GM12872 (cell line): ENCODE measurements at regions not wholly inside any gene's neighbourhood (a gene's known extent, or its start where the extent isn't known, plus 50 kb on each side); places are given as distances from the start of the nearest gene placed in this dataset.

Experiments used
- TF ChIP-seq, protein P1 (sequence below): IDR thresholded peaks from 3 replicates; pipeline ENCODE4 v1.5.1; 2011; ENCODE audit warnings: low read depth, mild to moderate bottlenecking, low read length, moderate library complexity; ENCODE audit not compliant: insufficient read depth

DNA sequence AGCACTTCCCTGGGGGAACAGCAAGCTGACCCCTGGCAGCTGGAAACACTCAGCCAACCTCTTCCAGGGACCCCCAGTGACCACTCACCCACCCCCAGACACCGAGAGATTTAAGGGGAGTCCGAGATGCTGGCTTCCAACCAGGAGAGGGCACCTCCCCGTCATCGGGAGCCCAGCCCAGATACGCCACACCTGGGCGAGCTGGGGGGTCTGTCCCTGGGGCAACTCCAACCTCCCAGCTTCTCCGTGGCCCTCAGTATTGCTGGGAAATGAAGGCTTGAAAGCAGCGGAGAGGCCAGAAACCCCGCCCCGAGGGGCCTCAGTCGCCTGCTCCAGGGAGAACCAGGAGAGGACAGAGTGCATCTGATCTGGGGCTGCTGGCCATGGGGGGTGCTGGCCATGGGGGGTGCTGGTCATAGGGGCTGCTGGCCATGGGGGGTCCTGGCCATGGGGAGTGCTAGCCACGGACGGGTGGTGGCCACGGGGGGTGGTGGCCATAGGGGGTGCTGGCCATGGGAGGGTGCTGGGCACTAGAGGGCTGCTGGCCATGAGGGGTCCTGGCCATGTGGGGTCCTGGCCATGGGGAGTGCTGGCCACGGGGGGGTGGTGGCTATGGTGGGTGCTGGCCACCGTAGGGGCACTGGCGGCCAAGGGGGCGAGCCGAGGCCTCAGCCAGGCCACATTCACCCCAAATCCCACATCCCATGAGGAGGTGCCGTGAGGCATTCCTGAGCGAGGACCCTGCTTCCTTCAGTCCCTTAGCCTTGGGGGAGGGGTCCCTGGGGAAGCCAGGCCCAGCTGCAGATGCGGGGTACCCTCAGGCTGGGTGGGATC, 61.5 kb upstream of the TTC34 start:
- TF ChIP-seq, protein P1, sequence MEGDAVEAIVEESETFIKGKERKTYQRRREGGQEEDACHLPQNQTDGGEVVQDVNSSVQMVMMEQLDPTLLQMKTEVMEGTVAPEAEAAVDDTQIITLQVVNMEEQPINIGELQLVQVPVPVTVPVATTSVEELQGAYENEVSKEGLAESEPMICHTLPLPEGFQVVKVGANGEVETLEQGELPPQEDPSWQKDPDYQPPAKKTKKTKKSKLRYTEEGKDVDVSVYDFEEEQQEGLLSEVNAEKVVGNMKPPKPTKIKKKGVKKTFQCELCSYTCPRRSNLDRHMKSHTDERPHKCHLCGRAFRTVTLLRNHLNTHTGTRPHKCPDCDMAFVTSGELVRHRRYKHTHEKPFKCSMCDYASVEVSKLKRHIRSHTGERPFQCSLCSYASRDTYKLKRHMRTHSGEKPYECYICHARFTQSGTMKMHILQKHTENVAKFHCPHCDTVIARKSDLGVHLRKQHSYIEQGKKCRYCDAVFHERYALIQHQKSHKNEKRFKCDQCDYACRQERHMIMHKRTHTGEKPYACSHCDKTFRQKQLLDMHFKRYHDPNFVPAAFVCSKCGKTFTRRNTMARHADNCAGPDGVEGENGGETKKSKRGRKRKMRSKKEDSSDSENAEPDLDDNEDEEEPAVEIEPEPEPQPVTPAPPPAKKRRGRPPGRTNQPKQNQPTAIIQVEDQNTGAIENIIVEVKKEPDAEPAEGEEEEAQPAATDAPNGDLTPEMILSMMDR, result no peak

DNA sequence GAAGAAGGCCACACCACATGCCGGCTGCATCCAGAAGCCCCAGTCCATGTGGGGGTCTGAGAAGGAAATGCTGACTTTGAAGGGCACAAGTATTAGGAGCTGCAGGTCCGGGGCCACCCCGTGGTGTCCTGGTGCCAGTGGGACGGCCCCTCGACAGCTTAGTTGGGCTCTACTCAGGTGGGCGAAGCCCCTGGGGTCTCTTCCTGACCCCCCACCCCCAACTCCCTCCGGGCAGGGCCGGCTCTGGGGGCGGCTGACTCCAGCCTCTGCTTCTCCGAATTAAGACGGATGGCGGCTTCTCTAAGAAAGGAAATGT, 62.1 kb upstream of the TTC34 start:
- TF ChIP-seq, protein P1, result no peak

- TF ChIP-seq, protein P1, result no peak
Observed at GRCh38 chr1:2864203-2864905, 62.9 kb upstream of the TTC34 start.

DNA sequence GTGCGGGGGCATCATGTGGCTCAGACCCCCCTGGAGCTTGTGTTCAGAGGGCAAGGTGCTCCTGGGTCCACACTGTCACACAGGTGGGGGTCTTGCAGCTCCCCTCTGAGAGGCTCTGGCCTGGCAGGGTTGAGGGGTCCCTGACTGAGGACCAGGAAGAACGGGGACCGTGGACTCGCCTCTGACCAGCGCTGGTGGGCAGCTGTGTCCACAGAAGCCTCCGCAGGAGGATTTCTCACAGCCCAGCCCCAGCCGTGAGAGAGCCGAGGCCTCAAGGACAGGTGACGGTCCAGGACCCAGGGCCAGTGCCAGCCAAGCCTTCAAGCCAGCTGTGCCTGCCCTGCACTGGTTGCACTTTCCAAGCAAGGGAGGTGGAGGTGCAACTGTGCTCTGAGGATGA, 63.5 kb upstream of the TTC34 start:
- TF ChIP-seq, protein P1, result no peak

GRCh38 chr1:2865571-2866421, 64.3 kb upstream of the TTC34 start:
- TF ChIP-seq, protein P1, result no peak

DNA sequence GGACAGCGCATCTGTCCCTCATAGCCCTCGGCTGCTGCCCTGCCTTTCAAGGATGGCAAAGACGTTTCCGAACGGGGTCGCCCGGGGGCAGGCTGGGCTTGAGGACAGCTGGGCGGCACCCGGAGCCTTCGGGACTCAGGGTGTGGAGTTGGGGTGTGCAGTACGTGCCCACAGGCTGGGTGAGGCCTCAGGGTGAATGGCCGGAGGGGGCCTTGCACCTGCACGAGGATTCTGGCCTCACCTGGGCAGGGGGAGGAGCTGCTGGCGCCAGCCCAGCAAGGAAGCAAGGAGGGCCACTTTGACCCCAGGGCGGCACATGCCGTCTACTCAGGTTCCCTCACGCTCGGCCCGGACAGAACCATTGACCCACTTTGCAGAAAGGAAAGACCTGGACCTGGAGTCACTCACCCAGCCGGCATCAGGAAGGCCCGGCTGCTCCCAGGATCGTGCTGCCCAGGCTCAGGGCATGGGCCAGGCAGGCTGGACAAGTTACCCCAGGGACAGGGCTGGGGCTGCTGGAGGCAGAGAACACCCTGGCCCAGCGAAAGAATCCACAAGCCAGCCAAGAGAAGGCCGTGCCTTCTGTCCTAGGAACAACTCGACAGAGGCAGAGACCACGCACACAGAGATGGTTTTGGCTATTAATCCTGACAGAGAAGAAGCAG, 65.1 kb upstream of the TTC34 start:
- TF ChIP-seq, protein P1, result no peak

GRCh38 chr1:2867087-2867425, 65.6 kb upstream of the TTC34 start:
- TF ChIP-seq, protein P1, result no peak
